PFSK-1 (cell line): ENCODE measurements at regions not wholly inside any gene's neighbourhood (a gene's known extent, or its start where the extent isn't known, plus 50 kb on each side); places are given as distances from the start of the nearest gene placed in this dataset.

ENCODE experiments used
- FOXP2 ChIP-seq: optimal IDR thresholded peaks from 2 replicates; pipeline ENCODE3; 2011; ENCODE audit warnings: borderline replicate concordance, control low read depth, inconsistent platforms; ENCODE audit not compliant: insufficient read depth; ENCODE audit errors: extremely low read length, extremely low read depth
- POLR2AphosphoS5 ChIP-seq: IDR thresholded peaks from 2 replicates; pipeline ENCODE4 v1.6.1; 2012; ENCODE audit warnings: low read depth, mild to moderate bottlenecking, control low read depth, low read length, moderate library complexity
- SIN3A ChIP-seq: IDR thresholded peaks from 2 replicates; pipeline ENCODE4 v1.6.1; 2012; ENCODE audit warnings: mild to moderate bottlenecking, low read length, moderate library complexity, borderline replicate concordance; ENCODE audit not compliant: insufficient read depth
- TAF1 ChIP-seq: IDR thresholded peaks from 2 replicates; pipeline ENCODE4 v1.6.1; 2012; ENCODE audit warnings: low read length, control low read depth, borderline replicate concordance; ENCODE audit not compliant: insufficient read depth
- TF ChIP-seq, protein P1 (sequence below), 2 experiments: IDR thresholded peaks; 2 replicates each; pipeline versions ENCODE4 v1.6.1 to v1.8.0; 2011 to 2012; ENCODE audit warnings: low read depth in 2 of 2, low read length in 2 of 2, control low read depth in 1 of 2, inconsistent platforms in 1 of 2, mild to moderate bottlenecking in 1 of 2, moderate library complexity in 1 of 2; ENCODE audit not compliant: insufficient read depth in 1 of 2

DNA sequence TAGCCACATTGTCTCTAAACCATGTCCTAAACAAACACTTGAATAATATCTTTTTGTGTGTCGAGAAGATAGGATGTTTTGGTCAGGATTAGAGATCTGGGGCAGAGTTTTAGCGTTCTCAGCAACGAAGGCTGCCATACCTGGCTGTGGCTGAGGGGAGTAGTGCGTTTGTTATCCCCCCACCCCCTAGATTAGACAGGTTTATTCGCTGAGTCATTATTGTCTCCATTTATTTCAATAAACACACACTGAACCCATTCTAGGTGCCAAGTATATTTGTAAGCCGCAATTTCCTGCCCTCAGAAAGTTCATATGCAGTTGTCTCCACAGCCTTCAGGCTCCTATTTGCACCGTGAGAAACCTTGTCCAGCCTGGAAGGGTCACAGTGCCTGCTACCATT, 1684.8 kb upstream of the TENM3 start:
- TF ChIP-seq POLR2AphosphoS5, result no peak
- TF ChIP-seq SIN3A, result no peak
- no peak for TF ChIP-seq FOXP2
- TF ChIP-seq, protein P1, sequence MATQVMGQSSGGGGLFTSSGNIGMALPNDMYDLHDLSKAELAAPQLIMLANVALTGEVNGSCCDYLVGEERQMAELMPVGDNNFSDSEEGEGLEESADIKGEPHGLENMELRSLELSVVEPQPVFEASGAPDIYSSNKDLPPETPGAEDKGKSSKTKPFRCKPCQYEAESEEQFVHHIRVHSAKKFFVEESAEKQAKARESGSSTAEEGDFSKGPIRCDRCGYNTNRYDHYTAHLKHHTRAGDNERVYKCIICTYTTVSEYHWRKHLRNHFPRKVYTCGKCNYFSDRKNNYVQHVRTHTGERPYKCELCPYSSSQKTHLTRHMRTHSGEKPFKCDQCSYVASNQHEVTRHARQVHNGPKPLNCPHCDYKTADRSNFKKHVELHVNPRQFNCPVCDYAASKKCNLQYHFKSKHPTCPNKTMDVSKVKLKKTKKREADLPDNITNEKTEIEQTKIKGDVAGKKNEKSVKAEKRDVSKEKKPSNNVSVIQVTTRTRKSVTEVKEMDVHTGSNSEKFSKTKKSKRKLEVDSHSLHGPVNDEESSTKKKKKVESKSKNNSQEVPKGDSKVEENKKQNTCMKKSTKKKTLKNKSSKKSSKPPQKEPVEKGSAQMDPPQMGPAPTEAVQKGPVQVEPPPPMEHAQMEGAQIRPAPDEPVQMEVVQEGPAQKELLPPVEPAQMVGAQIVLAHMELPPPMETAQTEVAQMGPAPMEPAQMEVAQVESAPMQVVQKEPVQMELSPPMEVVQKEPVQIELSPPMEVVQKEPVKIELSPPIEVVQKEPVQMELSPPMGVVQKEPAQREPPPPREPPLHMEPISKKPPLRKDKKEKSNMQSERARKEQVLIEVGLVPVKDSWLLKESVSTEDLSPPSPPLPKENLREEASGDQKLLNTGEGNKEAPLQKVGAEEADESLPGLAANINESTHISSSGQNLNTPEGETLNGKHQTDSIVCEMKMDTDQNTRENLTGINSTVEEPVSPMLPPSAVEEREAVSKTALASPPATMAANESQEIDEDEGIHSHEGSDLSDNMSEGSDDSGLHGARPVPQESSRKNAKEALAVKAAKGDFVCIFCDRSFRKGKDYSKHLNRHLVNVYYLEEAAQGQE (IDR thresholded peaks at IDR 0.05; ENCODE audit: insufficient read depth in 1 of 2, low read depth in 2 of 2, low read length in 2 of 2), result no peak
- TF ChIP-seq TAF1, result no peak

DNA sequence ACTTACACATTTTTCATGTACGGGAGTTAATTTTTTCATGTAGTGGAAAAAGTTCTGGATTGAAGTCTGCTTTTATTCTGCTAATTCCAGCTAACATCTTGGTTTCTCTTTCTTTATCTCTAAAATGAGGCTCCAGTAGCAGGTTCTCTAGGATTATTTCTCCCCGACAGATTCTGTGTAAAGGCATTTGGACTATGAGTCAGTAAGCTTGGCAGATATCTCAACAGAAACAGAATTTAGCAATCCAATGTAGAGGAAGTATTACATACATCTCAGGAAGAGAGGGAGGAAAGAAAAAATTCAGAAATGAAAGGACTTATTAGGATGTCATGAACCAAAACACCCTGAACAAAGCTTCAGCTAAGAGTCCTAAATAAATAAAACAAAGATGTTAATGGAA, 1682.3 kb upstream of the TENM3 start:
- TF ChIP-seq POLR2AphosphoS5, result no peak
- no peak for TF ChIP-seq SIN3A
- TF ChIP-seq TAF1, result no peak
- no peak for TF ChIP-seq FOXP2

DNA sequence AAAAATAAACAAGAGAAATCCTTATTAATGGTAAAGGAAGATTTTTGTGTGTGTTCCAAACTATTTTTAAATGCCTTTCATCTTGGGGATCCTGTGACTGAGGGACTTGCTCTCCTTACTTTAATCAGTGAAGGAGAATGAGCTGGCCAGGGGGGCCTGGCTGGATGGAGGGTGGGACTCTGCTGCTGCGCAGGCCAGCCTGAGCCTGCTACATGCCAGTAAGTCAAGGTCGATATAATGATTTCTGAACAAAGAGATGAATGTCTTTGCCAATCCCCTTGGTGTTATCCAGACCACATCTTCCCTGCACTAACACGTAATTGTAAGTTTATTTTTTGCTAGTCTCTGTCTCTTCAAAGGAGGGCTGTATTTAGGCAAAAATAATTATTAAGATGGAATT, 1679.2 kb upstream of the TENM3 start:
- TF ChIP-seq POLR2AphosphoS5, result no peak
- no peak for TF ChIP-seq TAF1
- TF ChIP-seq FOXP2, result no peak

DNA sequence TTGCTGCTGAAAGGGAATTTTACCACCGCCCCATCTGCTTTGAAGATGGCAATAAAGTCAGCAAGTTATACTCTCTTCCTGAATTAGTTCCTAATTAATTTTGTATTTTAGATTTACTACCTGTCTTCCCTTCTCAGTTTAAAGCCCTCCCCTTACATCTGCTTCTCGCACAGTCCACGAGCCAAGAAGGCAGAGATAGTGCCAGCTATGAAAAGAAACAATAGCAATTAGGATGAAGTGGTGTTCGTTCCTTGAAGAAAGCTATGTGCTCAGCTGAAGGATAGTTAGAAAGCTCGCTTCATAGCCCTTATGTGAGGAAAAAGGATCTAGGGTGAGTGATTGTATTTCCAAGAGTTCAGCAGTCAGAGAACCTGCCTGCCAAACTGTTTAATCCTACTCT, 1678.8 kb upstream of the TENM3 start:
- no peak for TF ChIP-seq TAF1
- TF ChIP-seq SIN3A, result no peak
- no peak for TF ChIP-seq FOXP2
- no peak for TF ChIP-seq POLR2AphosphoS5
- TF ChIP-seq, protein P1 (IDR thresholded peaks at IDR 0.05; ENCODE audit: insufficient read depth in 1 of 2, low read depth in 2 of 2, low read length in 2 of 2), result no peak

DNA sequence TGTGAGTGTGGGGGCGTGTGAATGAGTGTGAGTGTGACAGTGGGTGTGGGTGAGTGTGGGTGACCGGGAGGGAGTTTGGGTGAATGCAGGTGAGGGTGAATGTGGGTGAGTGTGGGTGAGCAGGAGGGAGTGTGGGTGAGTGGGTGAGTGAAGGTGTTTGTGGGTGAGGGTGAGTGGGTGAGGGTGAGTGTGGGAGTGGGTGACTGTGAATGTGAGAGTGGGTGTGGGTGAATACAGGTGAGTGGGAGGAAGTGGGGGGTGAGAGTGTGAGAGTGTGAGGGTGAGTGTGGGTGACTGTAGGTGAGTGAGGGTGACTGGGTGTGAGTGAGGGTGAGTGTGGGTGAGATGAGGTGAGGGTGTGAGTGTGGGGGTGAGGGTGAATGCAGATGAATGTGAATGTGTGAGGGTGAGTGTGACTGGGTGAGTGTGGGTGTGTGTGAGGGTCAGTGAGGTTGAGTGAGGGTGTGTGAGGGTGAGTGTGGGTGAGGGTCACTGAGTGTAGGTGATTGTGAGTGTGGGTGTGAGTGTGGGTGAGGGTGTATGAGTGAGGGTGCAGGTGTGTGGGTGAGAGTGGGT, 1677.3 kb upstream of the TENM3 start:
- no peak for TF ChIP-seq FOXP2
- TF ChIP-seq, protein P1 (IDR thresholded peaks at IDR 0.05; ENCODE audit: insufficient read depth in 1 of 2, low read depth in 2 of 2, low read length in 2 of 2), result no peak
- TF ChIP-seq POLR2AphosphoS5, result no peak
- no peak for TF ChIP-seq SIN3A
- no peak for TF ChIP-seq TAF1

DNA sequence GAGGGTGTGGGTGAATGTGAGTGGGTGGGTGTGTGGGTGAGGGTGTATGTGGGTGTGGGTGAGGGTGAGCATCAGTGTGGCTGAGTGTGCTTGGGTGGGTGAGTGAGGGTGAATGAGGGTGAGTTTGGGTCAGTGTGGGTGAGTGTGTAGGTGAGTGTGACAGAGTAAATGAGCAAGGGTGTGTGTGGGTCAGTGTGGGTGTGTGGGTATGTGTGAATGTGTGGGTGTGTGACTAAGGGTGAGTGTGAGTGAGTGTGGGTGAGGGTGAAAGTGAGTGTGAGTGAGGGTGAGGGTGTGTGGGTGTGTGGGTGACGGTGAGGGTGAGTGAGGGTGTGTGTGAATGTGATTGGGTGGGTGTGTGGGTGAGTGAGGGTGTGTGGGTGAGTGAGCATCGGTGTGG, 1676.7 kb upstream of the TENM3 start:
- no peak for TF ChIP-seq FOXP2
- TF ChIP-seq TAF1, result no peak
- no peak for TF ChIP-seq POLR2AphosphoS5
- TF ChIP-seq, protein P1 (IDR thresholded peaks at IDR 0.05; ENCODE audit: insufficient read depth in 1 of 2, low read depth in 2 of 2, low read length in 2 of 2), result no peak
- no peak for TF ChIP-seq SIN3A
